ENCODE measurements at regions not wholly inside any gene's neighbourhood (a gene's known extent, or its start where the extent isn't known, plus 50 kb on each side); places are given as distances from the start of the nearest gene placed in this dataset.

DNA sequence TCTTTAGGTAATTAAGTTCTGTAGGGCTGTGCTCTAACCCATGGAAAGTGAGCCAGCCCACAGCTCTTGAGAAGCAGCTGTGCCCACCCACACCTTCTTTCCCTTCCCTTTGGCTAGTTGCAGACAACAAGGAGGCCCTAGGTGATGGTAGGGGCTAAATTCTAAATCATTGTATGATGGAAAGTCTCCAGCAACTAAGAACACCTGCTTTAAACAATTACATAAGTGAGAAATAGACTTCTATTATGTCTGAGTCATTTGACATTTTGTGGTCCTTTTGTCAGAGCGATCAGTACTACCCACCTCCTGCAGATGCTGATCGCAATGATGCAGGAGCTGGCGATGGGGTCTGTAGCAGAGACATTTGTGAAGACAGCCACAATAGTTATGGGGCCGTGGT lies 79.6 kb downstream of the TEX51 start:
- TF ChIP-seq POLR2AphosphoS5 (IDR thresholded peaks at IDR 0.05; ENCODE audit: low read depth, low read length) (no peak), POLR2A (IDR thresholded peaks at IDR 0.05; ENCODE audit: low read depth, low read length) (no peak)

All from GM12892 (cell line).